ENCODE measurements at regions not wholly inside any gene's neighbourhood (a gene's known extent, or its start where the extent isn't known, plus 50 kb on each side); places are given as distances from the start of the nearest gene placed in this dataset.

DNA sequence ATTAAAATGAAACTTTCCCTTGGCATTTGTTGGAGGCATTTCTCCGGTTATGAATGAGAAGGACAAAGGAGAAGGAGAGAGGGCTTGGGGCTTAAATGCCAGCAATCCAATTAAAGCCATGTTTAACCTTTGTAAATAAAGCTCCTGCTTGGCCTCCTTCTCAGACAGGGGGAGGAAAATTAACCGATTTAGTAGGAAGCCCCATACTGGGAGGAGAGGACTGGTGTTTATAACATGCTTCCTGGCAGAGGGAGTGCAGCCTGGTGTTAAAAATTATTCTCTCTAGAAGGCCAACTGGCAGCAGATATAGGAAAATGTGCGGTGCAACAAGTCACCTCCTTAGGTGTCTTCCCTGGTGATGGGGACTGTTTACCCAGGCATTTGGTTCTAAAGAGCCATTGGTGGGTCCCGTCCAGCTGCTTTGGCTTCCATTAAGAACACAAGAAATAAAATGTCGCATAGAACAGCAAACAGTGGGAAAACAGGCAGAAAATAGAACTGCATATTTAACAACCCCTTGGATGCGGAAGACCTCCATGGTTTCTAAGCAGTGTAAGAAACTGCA, 846.5 kb downstream of the TYW1 start:
- DNase-seq (ENCODE audit: low read depth), result no peak

DNA sequence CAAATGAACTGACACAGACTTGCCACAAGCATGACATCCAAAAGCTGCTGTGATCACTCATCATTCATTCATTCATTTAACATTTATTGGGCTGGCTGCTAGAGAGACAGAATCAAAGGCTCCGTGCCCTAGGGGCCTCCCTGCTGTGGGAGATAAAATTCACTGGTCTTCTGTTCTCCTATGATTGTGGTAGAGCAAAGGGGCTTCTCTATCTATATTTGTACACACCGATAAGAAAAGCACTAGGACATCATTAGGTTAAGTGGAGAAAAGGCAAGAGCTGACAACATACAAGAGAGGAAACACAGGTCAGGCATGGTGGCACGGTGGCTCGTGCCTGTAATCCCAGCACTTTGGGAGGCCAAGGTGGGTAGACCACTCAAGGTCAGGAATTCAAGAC, 847.0 kb downstream of the TYW1 start:
- no peak for DNase-seq (ENCODE audit: low read depth)

DNA sequence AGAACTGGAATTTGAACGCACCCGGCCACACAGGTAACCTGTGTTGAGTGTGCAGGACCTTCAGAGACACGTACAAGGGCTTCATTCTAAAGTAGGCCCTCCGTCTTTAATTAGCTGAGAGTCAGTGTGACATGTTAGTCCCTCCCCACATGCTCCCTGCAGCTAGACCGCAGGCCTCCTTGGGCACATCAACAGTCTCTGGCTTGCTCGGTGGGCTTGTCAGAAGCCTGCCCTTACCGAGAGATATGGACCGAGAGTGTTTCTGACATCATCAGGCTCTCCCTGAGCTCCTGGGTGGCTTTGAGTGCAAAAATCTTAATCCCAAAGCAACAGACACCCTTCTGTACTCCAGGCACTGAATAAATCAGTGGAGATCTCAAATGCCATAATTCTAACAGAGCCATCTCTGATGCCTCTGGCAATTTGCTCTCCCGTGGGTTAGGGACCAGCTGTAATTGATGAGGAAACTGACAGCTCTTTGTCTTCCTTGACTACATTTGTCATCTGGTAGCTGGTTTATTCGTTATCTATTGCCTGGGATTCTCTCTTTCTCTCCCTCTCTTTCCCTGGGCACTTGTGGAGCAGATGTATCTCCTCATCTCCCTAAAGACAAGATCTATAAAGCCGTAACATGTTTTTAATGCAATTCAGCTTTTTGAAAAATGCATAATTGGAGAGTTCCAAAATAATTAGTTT, 850.6 kb downstream of the TYW1 start:
- no peak for DNase-seq (ENCODE audit: low read depth)

DNA sequence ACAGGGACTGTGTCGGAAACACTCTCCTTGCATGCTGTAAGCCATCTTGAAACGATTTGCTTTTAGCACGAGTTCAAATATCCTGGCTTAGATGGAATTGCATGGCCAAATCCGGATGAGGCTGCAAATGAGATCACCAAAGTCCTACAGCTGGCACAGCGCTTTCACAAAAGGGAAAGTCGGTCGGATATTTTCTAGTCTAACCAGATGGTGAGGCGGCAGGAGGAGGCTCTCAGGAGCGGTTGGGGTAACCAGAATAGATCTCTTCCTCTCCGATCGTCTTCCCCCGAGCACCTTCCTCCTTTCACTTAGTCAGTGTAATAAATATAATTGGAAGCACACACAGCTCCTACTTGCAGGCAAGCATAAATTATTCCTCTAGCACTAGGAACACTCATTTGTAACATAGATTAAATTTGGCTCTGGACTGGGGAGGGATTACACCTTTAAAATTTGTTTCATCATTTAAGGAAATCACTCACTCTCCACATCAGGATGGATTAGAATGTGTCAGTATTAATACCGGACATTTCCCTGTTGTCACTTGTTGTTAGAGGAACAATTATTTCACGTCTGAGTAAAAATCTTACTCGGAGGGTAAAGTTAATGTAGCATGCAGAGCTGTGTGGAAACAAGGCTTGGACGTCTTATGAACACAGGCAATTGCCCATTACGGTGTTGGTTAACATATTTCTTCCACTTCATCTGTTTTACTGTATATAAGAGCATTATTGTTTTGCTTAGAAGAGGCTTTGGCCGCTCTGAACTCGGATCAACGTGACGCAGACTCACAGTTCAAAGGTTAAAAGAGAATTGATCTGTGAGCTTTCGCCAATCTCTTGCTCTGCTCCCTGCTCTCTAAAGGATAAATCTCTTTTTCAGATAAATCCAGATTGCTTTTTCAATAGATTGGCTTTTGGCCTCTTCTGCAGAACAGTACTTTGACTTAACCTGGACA, 857.9 kb downstream of the TYW1 start:
- DNase-seq (ENCODE audit: low read depth), result peak; percentile 20

DNA sequence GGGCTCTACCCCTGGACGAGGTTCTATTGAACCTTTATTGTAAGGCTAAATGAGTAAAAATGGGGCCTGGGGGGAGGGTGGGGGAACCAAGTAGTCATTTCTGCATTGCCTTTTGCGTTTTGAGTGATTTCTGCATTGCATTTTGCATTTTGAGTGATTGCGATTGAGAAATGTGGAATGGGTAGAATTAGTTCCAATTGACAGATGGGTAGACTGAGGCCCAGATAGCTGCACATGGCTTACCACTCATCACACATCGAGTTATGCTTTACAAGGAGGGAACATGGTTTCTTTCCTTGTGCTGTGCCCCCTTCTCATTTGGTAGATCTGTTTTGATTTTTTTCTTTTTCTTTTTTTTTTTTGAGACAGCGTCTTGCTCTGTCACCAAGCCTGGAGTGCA, 858.7 kb downstream of the TYW1 start:
- DNase-seq (ENCODE audit: low read depth), result no peak

DNA sequence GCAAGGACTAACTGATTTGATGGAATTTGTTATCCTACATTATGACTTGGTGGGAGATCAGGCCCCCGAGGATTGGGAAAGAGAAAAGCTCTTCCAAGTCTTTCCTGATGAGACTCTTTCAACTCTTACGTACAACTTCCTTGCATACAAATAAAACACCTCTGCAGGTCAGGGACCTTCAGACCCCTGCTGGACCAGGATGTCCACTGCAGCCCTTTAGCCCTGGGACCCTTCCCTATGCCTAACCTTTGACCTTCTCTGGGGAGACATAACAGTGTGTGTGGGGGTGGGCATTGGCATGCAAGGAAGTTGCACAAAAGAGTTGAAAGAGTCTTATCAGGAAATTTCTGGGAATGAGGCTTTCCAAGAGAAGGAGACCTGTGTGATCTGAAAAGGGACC, 859.4 kb downstream of the TYW1 start:
- DNase-seq (ENCODE audit: low read depth), result no peak

DNA sequence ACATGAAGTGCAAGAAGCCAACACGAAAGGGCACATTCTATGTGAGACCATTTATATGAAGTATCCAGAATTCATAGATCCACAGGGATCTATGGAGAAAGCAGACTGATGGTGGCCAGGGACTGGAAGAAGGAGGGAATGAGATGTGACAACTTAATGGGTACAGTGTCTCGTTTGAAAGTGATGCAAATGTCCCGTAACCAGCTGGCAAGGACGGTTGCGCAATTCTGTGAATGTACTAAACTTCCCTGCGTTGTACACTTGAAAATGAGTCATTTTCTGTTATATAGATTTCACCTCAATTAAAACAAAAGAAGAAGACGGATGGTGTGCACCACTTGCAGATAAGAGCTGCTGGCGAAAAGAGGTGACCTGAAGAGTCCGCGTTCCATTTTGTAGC, 861.1 kb downstream of the TYW1 start:
- DNase-seq (ENCODE audit: low read depth), result peak; percentile 22

DNA sequence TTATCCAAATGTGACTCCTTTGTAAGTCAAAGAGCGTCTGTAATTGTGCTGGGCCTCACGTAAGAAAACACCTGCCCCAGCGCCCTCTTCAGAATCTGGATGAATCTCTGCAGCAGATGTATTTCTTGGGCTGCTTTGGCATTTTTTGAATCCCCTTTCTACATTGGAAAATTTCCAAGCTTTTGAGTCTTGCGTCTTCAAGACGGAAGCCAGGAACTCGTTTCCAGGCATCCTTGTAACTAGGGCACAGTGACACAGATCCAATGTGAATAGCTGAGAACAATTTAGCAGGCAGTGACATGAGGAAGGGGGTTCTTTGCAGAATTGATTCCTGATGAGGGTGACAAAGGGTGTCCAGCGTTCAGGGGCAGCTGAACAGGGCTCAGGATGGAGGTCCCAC, 862.3 kb downstream of the TYW1 start:
- no peak for DNase-seq (ENCODE audit: low read depth)

DNA sequence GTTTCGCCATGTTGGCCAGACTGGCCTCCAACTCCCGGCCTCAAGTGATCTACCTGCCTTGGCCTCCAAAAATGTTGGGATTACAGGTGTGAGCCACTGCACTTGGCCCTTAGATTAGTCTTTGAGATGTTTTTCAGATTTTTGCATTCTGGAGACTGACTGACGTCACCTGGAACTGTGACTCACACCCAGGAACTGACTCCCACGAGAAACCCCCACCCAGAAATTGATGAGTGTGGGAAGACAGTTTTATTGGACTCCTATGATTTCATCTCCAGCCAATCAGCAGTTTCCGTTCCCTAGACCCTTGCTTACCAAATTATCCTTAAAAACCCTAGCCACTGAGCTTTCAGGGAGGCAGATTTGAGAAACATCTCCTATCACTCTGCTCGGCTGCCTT, 867.3 kb downstream of the TYW1 start:
- no peak for DNase-seq (ENCODE audit: low read depth)

DNA sequence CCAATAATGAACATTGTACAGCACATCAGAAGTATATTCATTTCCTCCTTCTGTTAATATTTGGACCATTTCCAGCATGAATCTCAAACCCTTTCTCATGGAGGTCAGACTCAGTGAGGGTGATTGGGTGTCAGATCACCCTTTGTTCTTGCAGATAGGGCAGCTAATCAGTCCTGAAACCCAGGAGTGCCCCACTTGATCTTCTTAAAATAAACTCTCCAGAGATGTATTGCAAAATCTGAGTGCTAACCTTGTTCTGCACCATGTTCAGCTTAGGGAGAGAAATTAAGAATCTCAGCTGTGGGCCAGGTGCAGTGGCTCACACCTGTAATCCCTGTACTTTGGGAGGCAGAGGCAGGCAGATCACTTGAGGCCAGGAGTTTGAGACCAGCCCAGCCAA, 869.4 kb downstream of the TYW1 start:
- no peak for DNase-seq (ENCODE audit: low read depth)

DNA sequence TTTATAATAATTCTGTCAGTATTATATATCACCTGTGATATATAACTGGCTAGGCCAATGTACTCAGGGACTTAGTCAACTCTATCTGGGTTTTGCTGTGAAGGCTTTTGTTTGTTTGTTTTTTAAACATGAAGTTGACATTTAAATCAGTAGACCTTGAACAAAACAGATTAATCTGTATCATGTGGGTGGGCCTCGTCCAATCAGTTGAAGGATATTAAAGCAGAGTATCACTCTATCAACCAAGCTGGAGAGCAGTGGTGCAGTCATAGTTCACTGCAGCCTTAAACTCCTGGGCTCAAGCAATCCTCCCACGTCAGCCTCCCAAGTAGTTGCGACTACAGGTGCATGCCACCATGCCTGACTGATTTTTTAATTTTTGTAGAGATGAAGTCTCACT, 870.2 kb downstream of the TYW1 start:
- DNase-seq (ENCODE audit: low read depth), result no peak

DNA sequence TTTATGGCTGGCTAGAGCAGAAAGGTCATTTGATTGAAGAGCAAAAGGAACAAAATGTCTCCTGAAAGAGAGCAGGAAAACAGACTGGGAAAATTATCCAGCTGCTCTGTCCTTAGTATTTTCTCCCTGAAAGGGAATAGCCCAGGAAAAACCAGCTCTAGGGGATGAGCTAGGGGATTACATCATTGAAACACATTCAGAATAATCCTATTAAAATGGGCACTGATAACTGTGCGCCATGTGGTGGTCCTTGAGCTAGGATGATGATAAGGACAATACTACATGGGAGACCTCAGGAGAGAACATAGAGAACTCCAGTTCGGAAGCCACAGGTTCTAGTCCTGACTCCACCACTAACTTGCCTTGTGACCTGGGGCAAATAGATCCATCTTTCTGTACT, 873.8 kb downstream of the TYW1 start:
- DNase-seq (ENCODE audit: low read depth), result no peak

DNA sequence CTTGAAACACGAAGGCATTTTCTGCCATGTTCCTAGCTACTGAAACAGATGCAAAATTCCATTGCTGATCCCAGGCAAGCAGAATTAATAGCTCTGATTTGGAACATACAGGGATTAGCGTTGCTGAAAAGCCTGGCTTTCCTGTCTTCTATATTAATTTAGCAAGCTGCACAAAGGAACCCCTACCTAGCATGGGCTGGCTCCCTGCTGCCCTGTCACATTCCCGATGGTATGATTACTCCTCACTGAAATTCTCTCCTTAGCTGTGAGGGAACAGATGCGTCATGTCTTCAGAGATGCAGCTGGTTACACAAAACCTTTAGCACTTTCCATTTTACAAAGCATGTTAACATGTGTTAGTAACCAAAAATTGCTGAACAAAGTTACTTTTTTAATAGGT, 878.9 kb downstream of the TYW1 start:
- DNase-seq (ENCODE audit: low read depth), result no peak

DNA sequence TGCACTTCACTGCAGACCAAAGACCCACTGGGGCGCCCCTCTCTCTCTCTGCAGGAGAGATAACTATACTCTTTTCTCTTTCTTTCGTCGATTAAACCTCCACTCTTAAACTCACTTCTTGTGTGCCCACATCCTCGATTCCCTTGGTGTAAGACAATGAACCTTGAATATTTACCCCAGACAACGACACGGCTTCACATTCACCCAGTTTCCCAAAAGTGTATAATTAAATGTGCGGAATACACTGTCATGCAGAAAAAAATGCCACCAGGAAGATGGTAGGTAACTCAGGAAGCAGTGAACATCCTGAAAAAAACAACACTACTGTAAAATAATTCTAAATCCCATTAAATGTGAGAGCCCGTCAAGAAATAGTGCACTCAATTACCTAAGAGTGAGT, 882.2 kb downstream of the TYW1 start:
- no peak for DNase-seq (ENCODE audit: low read depth)

DNA sequence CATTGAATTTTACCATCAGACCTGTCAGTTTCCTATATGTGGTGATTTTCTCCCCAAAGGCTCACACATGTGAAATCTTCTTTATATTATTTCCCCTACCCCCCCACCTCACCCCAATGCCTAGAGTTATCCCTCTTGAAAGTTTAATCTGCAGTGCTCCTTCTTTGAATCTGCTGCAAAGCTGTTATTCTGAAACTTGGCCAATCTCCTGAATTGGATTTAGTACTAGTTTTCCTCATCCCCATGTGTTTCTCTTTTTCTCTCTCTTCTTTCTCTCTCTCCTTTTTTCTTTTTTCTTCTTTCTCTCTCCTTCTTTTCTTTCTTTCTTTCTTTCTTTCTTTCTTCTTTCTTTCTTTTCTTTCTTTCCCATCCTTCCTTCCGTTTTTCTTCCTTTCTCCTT, 886.2 kb downstream of the TYW1 start:
- no peak for DNase-seq (ENCODE audit: low read depth)

DNA sequence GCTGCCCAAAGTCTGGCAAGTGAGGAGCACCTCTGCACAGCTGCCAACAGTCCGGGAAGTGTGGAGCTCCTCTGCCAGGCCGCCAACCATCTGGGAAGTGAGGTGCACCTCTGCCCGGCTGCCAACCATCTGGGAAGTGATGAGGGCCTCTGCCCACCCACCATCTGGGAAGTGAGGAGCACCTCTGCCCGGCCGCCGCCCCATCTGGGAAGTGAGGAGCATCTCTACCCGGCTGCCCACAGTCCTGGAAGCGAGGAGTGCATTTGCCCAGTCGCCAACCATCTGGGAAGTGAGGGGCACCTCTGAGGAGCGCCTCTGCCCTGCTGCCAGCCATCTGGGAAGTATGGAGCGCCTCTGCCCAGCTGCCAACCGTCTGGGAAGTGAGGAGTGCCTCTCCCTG, 893.7 kb downstream of the TYW1 start:
- no peak for DNase-seq (ENCODE audit: low read depth)

DNA sequence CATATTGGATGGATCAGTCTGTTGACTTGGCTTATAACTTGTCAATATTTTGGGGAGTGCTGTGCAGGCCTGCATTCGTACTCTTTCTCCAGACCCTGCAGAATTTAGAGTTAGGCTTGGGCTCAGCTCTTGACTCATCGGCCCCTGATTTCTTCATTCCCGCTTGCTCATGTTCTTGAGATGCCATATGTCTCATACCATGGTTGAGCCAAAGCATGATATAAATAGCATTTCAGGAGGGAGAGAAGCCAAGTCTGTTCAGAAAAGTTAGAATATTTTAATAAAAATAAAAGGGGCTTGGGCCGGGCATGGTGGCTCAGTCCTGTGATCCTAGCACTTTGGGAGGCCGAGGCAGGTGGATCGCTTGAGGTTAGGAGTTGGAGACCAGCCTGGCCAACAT, 898.1 kb downstream of the TYW1 start:
- no peak for DNase-seq (ENCODE audit: low read depth)

DNA sequence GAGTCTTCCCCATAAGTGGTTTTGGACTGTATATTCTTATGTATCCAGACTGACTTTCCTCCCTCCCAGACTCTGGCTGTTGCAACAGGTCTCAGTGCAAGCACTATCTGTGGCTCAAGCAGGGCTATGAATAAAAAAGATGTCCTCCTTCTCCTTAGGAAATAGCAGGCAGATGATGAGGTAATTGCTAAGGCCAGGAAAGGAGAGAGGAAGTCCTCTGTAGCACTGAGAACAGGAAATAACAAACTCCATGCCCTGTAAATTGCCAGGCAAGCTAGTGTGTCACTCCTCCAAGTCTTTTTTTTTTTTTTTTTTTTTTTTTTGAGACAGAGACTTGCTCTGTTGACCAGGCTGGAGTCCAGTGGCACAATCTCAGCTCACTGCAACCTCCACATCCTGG, 900.1 kb downstream of the TYW1 start:
- no peak for DNase-seq (ENCODE audit: low read depth)

DNA sequence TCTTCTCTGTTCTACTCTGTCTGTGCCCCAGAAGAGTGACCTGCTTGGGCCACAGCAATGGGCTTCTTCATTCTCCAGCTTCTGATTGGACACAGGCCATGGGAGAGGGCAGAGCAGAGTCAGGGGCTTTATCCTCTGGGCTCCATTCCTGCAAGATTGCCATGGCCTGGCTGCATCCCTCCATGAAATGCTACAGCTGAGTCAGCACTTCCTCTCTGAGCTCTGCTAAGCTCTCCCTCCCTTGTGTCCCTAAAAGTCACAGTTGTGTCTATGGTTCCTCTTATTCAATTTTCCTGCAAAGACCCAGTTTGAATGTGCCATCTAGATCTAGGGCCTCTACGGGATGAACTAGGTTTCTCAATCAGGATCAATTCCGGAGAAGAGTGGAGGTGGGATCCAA, 903.8 kb downstream of the TYW1 start:
- no peak for DNase-seq (ENCODE audit: low read depth)

DNA sequence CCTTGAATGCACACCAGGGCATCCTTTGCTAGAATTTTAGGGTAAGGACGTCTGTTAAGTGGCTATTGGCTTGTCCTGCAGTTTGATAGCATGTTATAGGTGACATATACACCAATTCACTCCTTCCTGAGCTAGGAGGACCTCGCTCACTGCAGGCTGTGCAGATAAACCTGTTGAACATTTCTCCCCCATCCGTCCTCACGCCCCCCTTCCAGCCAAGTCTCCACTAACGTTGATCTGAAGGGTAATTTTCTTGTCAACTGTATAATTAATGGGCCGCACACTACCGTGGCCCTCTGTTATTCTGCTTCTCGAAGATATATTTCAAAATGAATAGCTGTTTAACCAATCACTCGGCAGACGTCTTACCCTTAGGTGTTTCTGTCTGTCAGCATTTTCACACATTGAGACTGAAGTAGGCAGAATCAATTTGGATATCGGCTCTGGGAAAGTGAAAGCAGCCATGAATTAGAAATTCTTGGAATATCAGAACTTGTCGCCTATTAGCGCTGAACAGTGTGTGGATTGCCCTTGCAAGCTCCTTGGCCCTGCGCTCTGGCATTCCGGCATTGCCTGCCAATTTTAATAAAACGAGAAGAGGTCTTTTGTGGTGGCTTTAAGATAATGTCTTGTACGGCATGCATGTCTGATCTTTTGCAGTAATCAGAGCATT, 905.3 kb downstream of the TYW1 start:
- no peak for DNase-seq (ENCODE audit: low read depth)

DNA sequence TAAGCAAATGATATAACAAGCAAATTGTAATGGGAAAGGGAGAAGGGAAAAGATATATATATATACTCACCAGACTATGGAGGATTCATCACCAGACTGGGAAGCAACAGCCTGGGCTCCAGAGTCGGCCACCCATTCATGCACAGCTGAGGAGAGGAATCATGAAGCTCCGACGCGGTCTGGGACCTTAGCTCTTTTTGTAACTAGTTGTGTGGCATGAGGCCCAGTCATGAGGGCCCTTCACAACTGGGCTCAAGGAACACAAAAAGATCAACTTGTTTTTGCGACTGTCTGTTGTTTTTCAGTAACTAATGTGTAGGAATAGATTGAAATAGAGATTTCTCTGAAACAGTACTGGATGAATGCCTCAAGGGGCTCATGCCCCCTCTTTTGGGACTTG, 911.2 kb downstream of the TYW1 start:
- DNase-seq (ENCODE audit: low read depth), result no peak

DNA sequence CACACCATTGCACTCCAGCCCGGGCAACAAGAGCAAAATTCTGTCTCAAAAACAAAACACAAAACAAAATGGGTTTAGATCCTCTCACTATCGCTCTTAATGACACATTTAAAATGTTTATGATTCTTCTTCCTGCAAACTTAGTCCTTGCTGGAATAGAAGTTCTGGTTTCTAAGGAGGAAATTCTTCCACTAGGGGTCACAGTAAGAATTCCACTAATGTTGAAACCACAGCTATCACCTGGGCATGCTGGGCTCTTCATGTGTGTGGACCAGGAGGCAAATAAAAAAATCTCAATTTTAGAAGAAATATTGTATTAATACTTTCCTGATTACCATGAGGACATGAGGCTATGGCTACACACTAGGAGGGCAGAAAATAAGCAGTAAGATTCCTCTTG, 915.8 kb downstream of the TYW1 start:
- DNase-seq (ENCODE audit: low read depth), result no peak

DNA sequence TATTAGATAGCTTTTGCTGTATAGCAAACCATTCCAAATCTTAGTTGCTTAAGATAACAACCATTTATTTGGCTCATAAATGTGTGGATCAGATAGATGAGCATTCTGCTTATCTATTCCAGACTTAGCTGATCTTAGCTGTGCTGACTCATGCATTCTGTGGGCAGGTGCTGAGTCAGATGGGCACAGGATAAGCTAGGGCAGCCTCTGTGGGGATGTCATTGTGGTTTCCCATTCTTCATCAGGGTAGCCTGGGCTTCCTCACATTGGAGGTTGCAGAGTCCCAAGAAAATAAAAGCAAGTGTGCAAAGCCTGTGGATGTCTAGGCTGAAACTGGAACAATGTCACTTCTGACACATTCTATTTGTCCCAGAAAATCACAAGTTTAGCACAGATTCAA, 917.0 kb downstream of the TYW1 start:
- no peak for DNase-seq (ENCODE audit: low read depth)

Measured in fibroblast of the conjunctiva (primary cell).